Frontal cortex (tissue), 3 donors: ENCODE measurements at regions not wholly inside any gene's neighbourhood (a gene's known extent, or its start where the extent isn't known, plus 50 kb on each side); places are given as distances from the start of the nearest gene placed in this dataset.
"Not testable (repeated sequence)": the region's sequence is repeated elsewhere in the genome, so short reads cannot be mapped to it uniquely, and the experiment has no call there.

ENCODE experiments used
- DNase-seq, 2 donors: peaks; one replicate each; pipeline ENCODE4 v3.0.0; 2012; ENCODE audit warnings: low spot score in 2 of 2
- FAIRE-seq: peaks from 2 replicates; lab custom pipeline; 2012; peaks lifted over from hg19 to GRCh38; lab: Jason Lieb, UNC
- donor health status: control.
- donor health status: control.
- donor health status: control.

- no peak for FAIRE-seq
- no peak for DNase-seq
These were observed 614.4 kb downstream of the KCTD12 start for GRCh38 chr13:76271728-76272232.

- DNase-seq, FAIRE-seq: not testable (repeated sequence)
These were observed 617.9 kb downstream of the KCTD12 start for GRCh38 chr13:76268307-76268706.

GRCh38 chr13:76267216-76267615, 619.0 kb downstream of the KCTD12 start:
- FAIRE-seq (no peak), DNase-seq (no peak)

GRCh38 chr13:76266561-76266960, 619.6 kb downstream of the KCTD12 start:
- FAIRE-seq (no peak), DNase-seq (no peak)

- FAIRE-seq (no peak), DNase-seq (peak in 1 of 2 donors; percentile 5)
These were observed 614.1 kb downstream of the LMO7 start for GRCh38 chr13:76250211-76250610.

GRCh38 chr13:76245920-76246319, 609.8 kb downstream of the LMO7 start:
- FAIRE-seq (no peak), DNase-seq (no peak)

- FAIRE-seq (no peak), DNase-seq (no peak)
These were observed 609.1 kb downstream of the LMO7 start for GRCh38 chr13:76245211-76245610.

- FAIRE-seq, DNase-seq: not testable (repeated sequence)
These were observed 607.0 kb downstream of the LMO7 start for GRCh38 chr13:76243120-76243519.

GRCh38 chr13:76239031-76239680, 603.0 kb downstream of the LMO7 start:
- FAIRE-seq: no peak
- DNase-seq: no peak

GRCh38 chr13:76231522-76232167, 595.5 kb downstream of the LMO7 start:
- no peak for DNase-seq

GRCh38 chr13:76229281-76229680, 593.2 kb downstream of the LMO7 start:
- no peak for DNase-seq
- FAIRE-seq: no peak

More at GRCh38 chr13:76231522-76232167, 595.5 kb downstream of the LMO7 start:
- FAIRE-seq: no peak

- FAIRE-seq (no peak), DNase-seq (no peak)
These were observed 590.8 kb downstream of the LMO7 start for GRCh38 chr13:76226941-76227340.

- FAIRE-seq: no peak
- no peak for DNase-seq
These were observed 589.8 kb downstream of the LMO7 start for GRCh38 chr13:76225815-76226489.

GRCh38 chr13:76223999-76224398, 587.9 kb downstream of the LMO7 start:
- FAIRE-seq (no peak), DNase-seq (no peak)

- DNase-seq: no peak
- FAIRE-seq: no peak
These were observed 587.4 kb downstream of the LMO7 start for GRCh38 chr13:76223565-76223964.

- FAIRE-seq (no peak), DNase-seq (no peak)
These were observed 586.4 kb downstream of the LMO7 start for GRCh38 chr13:76222511-76222910.

GRCh38 chr13:76216729-76217128, 580.6 kb downstream of the LMO7 start:
- FAIRE-seq: no peak

GRCh38 chr13:76214001-76214400, 577.9 kb downstream of the LMO7 start:
- no peak for DNase-seq
- no peak for FAIRE-seq

More at GRCh38 chr13:76216729-76217128, 580.6 kb downstream of the LMO7 start:
- no peak for DNase-seq

- no peak for FAIRE-seq
These were observed 577.3 kb downstream of the LMO7 start for GRCh38 chr13:76213423-76213904.

GRCh38 chr13:76210262-76210661, 574.1 kb downstream of the LMO7 start:
- DNase-seq: no peak
- no peak for FAIRE-seq

More at GRCh38 chr13:76213423-76213904, 577.3 kb downstream of the LMO7 start:
- no peak for DNase-seq
